Keratinocyte (primary cell): ENCODE measurements at regions not wholly inside any gene's neighbourhood (a gene's known extent, or its start where the extent isn't known, plus 50 kb on each side); places are given as distances from the start of the nearest gene placed in this dataset.
A peak's percentile ranks its signal among the peaks of the same experiment; 100 is the strongest.
"Not testable (repeated sequence)": the region's sequence is repeated elsewhere in the genome, so short reads cannot be mapped to it uniquely, and the experiment has no call there.

Experiments used
- DNase-seq: peaks from one replicate; pipeline ENCODE4 v3.0.0-alpha.2; 2011; ENCODE audit warnings: low read depth, missing footprints, low spot score
- FAIRE-seq: peaks from 2 replicates; lab custom pipeline; 2011; peaks lifted over from hg19 to GRCh38; lab: Jason Lieb, UNC
- H2AFZ ChIP-seq: 2 replicates; pipeline ENCODE4 v1.6.0; 2012; ENCODE audit warnings: low read length, control low read depth, inconsistent platforms; ENCODE audit not compliant: control insufficient read depth
- H3K27ac ChIP-seq: 2 replicates; pipeline ENCODE4 v1.5.1; 2011; ENCODE audit warnings: low read length; ENCODE audit not compliant: control insufficient read depth, insufficient read depth
- H3K27me3 ChIP-seq: 3 replicates; pipeline ENCODE4 v1.6.0; 2011; ENCODE audit warnings: low read length; ENCODE audit not compliant: control insufficient read depth, insufficient read depth; ENCODE audit errors: extremely low read depth
- H3K36me3 ChIP-seq, 2 experiments: 2 replicates in 1 of 2; 3 replicates in 1 of 2; pipeline ENCODE4 v1.5.1; 2011; ENCODE audit warnings: low read length in 2 of 2, mild to moderate bottlenecking in 1 of 2; ENCODE audit not compliant: control insufficient read depth in 2 of 2, insufficient read depth in 2 of 2; ENCODE audit errors: extremely low read depth in 1 of 2
- H3K4me1 ChIP-seq: 3 replicates; pipeline ENCODE4 v1.5.1; 2011; ENCODE audit warnings: low read length; ENCODE audit not compliant: control insufficient read depth, insufficient read depth; ENCODE audit errors: extremely low read depth
- H3K4me2 ChIP-seq: 3 replicates; pipeline ENCODE4 v1.6.0; 2011; ENCODE audit warnings: low read depth, low read length; ENCODE audit not compliant: control insufficient read depth, insufficient read depth; ENCODE audit errors: extremely low read depth
- H3K4me3 ChIP-seq, 3 experiments: fragments of 200-600 bp in 1 of 3; sonication (generic) in 1 of 3; 2 replicates in 2 of 3; 3 replicates in 1 of 3; pipeline ENCODE4 v1.5.1; 2011 to 2016; ENCODE audit warnings: low read length in 3 of 3, mild to moderate bottlenecking in 3 of 3, control low read depth in 2 of 3, inconsistent platforms in 1 of 3, low read depth in 1 of 3, mixed read lengths in 1 of 3, mixed run types in 1 of 3, moderate library complexity in 1 of 3; ENCODE audit not compliant: control insufficient read depth in 2 of 3, insufficient read depth in 2 of 3; ENCODE audit errors: extremely low read depth in 1 of 3
- H3K79me2 ChIP-seq: 2 replicates; pipeline ENCODE4 v1.6.0; 2012; ENCODE audit warnings: low read length; ENCODE audit not compliant: control insufficient read depth, insufficient read depth
- H3K9ac ChIP-seq: 3 replicates; pipeline ENCODE4 v1.6.0; 2011; ENCODE audit warnings: low read length; ENCODE audit not compliant: control insufficient read depth, insufficient read depth; ENCODE audit errors: extremely low read depth
- H3K9me1 ChIP-seq: 3 replicates; pipeline ENCODE4 v1.6.0; 2011; ENCODE audit warnings: low read length; ENCODE audit not compliant: control insufficient read depth, insufficient read depth; ENCODE audit errors: extremely low read depth
- H3K9me3 ChIP-seq: 2 replicates; pipeline ENCODE4 v1.5.1; 2012; ENCODE audit warnings: low read depth, low read length; ENCODE audit not compliant: control insufficient read depth
- H4K20me1 ChIP-seq: 3 replicates; pipeline ENCODE4 v1.6.0; 2011; ENCODE audit warnings: low read length; ENCODE audit not compliant: control insufficient read depth, insufficient read depth; ENCODE audit errors: extremely low read depth
- CTCF ChIP-seq, 3 experiments: IDR thresholded peaks in 1 of 3; conservative IDR thresholded peaks in 1 of 3; optimal IDR thresholded peaks in 1 of 3; 2 replicates in 2 of 3; 3 replicates in 1 of 3; pipeline versions ENCODE3 to v1.5.1; 2011; ENCODE audit warnings: low read length in 3 of 3, mild to moderate bottlenecking in 3 of 3, moderate library complexity in 2 of 3, control low read depth in 1 of 3, inconsistent platforms in 1 of 3; ENCODE audit not compliant: insufficient read depth in 2 of 3; ENCODE audit errors: extremely low read depth in 1 of 3
- EZH2 ChIP-seq: IDR thresholded peaks from one replicate; pipeline ENCODE4 v1.6.1; 2012; ENCODE audit warnings: inconsistent platforms, mild to moderate bottlenecking, low read length, moderate library complexity
- dilution Hi-C: fragments of 300-500 bp; cut with MboI; formaldehyde crosslinking; loops from one replicate; pipeline ENCODE4 v1.7.0; 2020; ENCODE audit warnings: low sequenced_read_pairs; ENCODE audit not compliant: extremely low pct_ligation_motif_present

- peak overlapping the region; percentile 47 to 69 (median 51) for H3K4me3 ChIP-seq
- H3K36me3 ChIP-seq: no peaks in the 10 kb centered on the region
- no peak for FAIRE-seq
- peak overlapping the region; percentile 97 for H3K4me2 ChIP-seq
- H3K9me1 ChIP-seq: no peaks in the 10 kb centered on the region
- no peaks in the 10 kb centered on the region for H3K27me3 ChIP-seq
- H3K4me1 ChIP-seq: peaks cover 17% of the 10 kb centered on the region
- peaks cover 2% of the 10 kb centered on the region for H3K79me2 ChIP-seq
- H4K20me1 ChIP-seq: peaks cover 3% of the 10 kb centered on the region
- TF ChIP-seq CTCF (optimal IDR thresholded peaks at IDR 0.05 in 1 of 3, IDR thresholded peaks at IDR 0.05 in 1 of 3, conservative IDR thresholded peaks at IDR 0.05 in 1 of 3; ENCODE audit: extremely low read depth in 1 of 3, insufficient read depth in 2 of 3, low read length in 3 of 3): no peak
- TF ChIP-seq EZH2: no peak
- H3K27ac ChIP-seq: peak overlapping the region; percentile 54
- H3K9me3 ChIP-seq: no peaks in the 10 kb centered on the region
- DNase-seq: no peak
- H3K9ac ChIP-seq: peak overlapping the region; percentile 85
- dilution Hi-C loops: no loop called here
- H2AFZ ChIP-seq: peak overlapping the region; percentile 94
These were observed 141.0 kb upstream of the KCNJ18 start for GRCh38 chr17:21551081-21551881.

GRCh38 chr17:21558921-21559320 is 133.4 kb upstream of the KCNJ18 start:
- H4K20me1 ChIP-seq, H2AFZ ChIP-seq, DNase-seq, FAIRE-seq, H3K9ac ChIP-seq, H3K4me1 ChIP-seq, H3K27me3 ChIP-seq, H3K79me2 ChIP-seq, H3K4me2 ChIP-seq, H3K4me3 ChIP-seq, H3K9me3 ChIP-seq, H3K9me1 ChIP-seq, dilution Hi-C loops, H3K27ac ChIP-seq, H3K36me3 ChIP-seq: not testable (repeated sequence)

DNA sequence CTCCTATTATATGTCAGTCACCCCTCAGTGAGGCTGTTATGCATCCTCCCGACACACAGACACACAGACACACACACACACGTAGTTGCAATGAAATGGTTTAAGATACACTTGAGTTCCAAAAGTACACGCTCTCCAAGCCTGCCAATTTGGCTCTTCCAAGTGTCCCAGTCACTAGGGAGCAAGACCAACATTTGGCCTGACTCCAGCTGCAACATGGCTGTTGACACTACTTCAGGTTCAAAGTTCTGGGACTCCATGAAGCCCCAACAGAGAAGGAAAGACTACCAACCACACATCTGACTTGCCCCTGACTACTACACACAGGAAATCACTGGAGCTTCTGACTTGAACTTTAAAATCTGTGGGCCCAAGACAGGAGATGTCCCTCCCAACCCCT is 128.1 kb upstream of the KCNJ18 start:
- no peaks in the 10 kb centered on the region for H4K20me1 ChIP-seq
- H3K4me3 ChIP-seq: no peak overlapping the region
- FAIRE-seq (no peak), DNase-seq (no peak)
- H3K4me2 ChIP-seq: no peak overlapping the region
- H3K9me3 ChIP-seq: no peaks in the 10 kb centered on the region
- no peaks in the 10 kb centered on the region for H3K27me3 ChIP-seq
- no peak overlapping the region for H3K27ac ChIP-seq
- TF ChIP-seq EZH2: no peak
- TF ChIP-seq CTCF (optimal IDR thresholded peaks at IDR 0.05 in 1 of 3, IDR thresholded peaks at IDR 0.05 in 1 of 3, conservative IDR thresholded peaks at IDR 0.05 in 1 of 3; ENCODE audit: extremely low read depth in 1 of 3, insufficient read depth in 2 of 3, low read length in 3 of 3): no peak
- no peaks in the 10 kb centered on the region for H3K4me1 ChIP-seq
- no peak overlapping the region for H3K9ac ChIP-seq
- H3K9me1 ChIP-seq: no peaks in the 10 kb centered on the region
- no peak overlapping the region for H2AFZ ChIP-seq
- no peaks in the 10 kb centered on the region for H3K79me2 ChIP-seq
- no peaks in the 10 kb centered on the region for H3K36me3 ChIP-seq
- dilution Hi-C loops: no loop called here

GRCh38 chr17:21564757-21565156 is 127.6 kb upstream of the KCNJ18 start:
- H3K4me2 ChIP-seq, H3K9me3 ChIP-seq, FAIRE-seq, dilution Hi-C loops, H3K4me1 ChIP-seq, H2AFZ ChIP-seq, H3K27ac ChIP-seq, H3K27me3 ChIP-seq, H4K20me1 ChIP-seq, H3K9me1 ChIP-seq, H3K36me3 ChIP-seq, H3K9ac ChIP-seq, H3K4me3 ChIP-seq, H3K79me2 ChIP-seq, DNase-seq: not testable (repeated sequence)
